K562 (cell line): ENCODE measurements at regions not wholly inside any gene's neighbourhood (a gene's known extent, or its start where the extent isn't known, plus 50 kb on each side); places are given as distances from the start of the nearest gene placed in this dataset.

ENCODE experiments used
- ATAC-seq: fragments of 200-7000 bp; cut with Tn5 transposase; 3 replicates; pipeline ENCODE4 v1.9.1; 2020; ENCODE audit warnings: moderate library complexity
- BruUV-seq: library from RNA; stranded (reverse); fragments of 400-500 nt; replicated peaks from 2 replicates; lab custom pipeline; 2021; lab: Mats Ljungman, UMichigan
- CTCF ChIA-PET: fragments of 300-600 bp; formaldehyde crosslinking; extraction: SDS; loops from one replicate; lab custom pipeline; 2021; ENCODE audit warnings: low intra/inter-chr PET ratio; lab: Yijun Ruan, JAX
- POLR2A ChIA-PET: fragments of 300-600, 350-650 bp; sonication (Branson Sonifier 250); formaldehyde crosslinking; extraction: SDS; loops from one replicate; lab custom pipeline; 2021; ENCODE audit warnings: antibody characterized with exemption, inconsistent platforms; lab: Yijun Ruan, JAX
- DNase-seq, 4 experiments: peaks; one replicate each; pipeline versions ENCODE4 v3.0.0 to v3.0.0-alpha.2; 2011 to 2018; ENCODE audit warnings: low spot score in 3 of 4, mixed read lengths in 3 of 4; ENCODE audit errors: extremely low read depth in 1 of 4
- FAIRE-seq: peaks from 2 replicates; lab custom pipeline; 2011; peaks lifted over from hg19 to GRCh38; lab: Jason Lieb, UNC
- H2AFZ ChIP-seq: 2 replicates; pipeline ENCODE4 v1.6.0; 2011; ENCODE audit warnings: low read depth, low read length, control low read depth, inconsistent platforms
- H3K27ac ChIP-seq: fragments of 200-600 bp; 3 replicates; pipeline ENCODE4 v1.8.0; 2011; ENCODE audit warnings: low read depth, mild to moderate bottlenecking, control low read depth, inconsistent platforms, low read length, moderate library complexity, mixed read lengths; ENCODE audit errors: extremely low read depth
- H3K27me3 ChIP-seq, 2 experiments: fragments of 300-600 bp in 1 of 2; 2 replicates in 1 of 2; 3 replicates in 1 of 2; pipeline versions ENCODE4 v1.6.0 to v1.8.0; 2011; ENCODE audit warnings: inconsistent platforms in 2 of 2, low read length in 2 of 2, mild to moderate bottlenecking in 1 of 2, mixed read lengths in 1 of 2, moderate library complexity in 1 of 2; ENCODE audit not compliant: control insufficient read depth in 2 of 2, insufficient read depth in 2 of 2
- H3K36me3 ChIP-seq: fragments of 300-600 bp; 3 replicates; pipeline ENCODE4 v1.8.0; 2011; ENCODE audit warnings: mild to moderate bottlenecking, low read length, inconsistent platforms; ENCODE audit not compliant: control insufficient read depth, insufficient read depth
- H3K4me1 ChIP-seq, 2 experiments: fragments of 200-600 bp in 1 of 2; replicated peaks in 1 of 2; 2 replicates in 1 of 2; 3 replicates in 1 of 2; pipeline versions ENCODE4 v1.5.1 to v1.8.0; 2011; ENCODE audit warnings: inconsistent platforms in 2 of 2, low read length in 2 of 2, mild to moderate bottlenecking in 1 of 2, mixed read lengths in 1 of 2, moderate library complexity in 1 of 2; ENCODE audit not compliant: control insufficient read depth in 2 of 2, insufficient read depth in 2 of 2
- H3K4me2 ChIP-seq: 2 replicates; pipeline ENCODE4 v1.6.1; 2011; ENCODE audit warnings: low read length, control low read depth, inconsistent platforms, mixed read lengths; ENCODE audit not compliant: insufficient read depth
- H3K4me3 ChIP-seq: fragments of 200-600 bp; sonication (generic), shearing (Covaris generic); 2 replicates; pipeline ENCODE4 v1.5.1; 2016; ENCODE audit warnings: control low read depth, inconsistent platforms
- H3K79me2 ChIP-seq: fragments of 200-600 bp; 3 replicates; pipeline ENCODE4 v1.8.0; 2011; ENCODE audit warnings: low read length, inconsistent platforms; ENCODE audit not compliant: control insufficient read depth, insufficient read depth
- H3K9ac ChIP-seq, 2 experiments: 2 replicates each; pipeline versions ENCODE4 v1.6.0 to v1.6.1; 2011; ENCODE audit warnings: low read depth in 2 of 2, low read length in 2 of 2, control low read depth in 1 of 2, inconsistent platforms in 1 of 2, mild to moderate bottlenecking in 1 of 2, mixed read lengths in 1 of 2; ENCODE audit not compliant: insufficient read depth in 1 of 2
- H3K9me1 ChIP-seq: one replicate; pipeline ENCODE4 v1.6.0; 2011; ENCODE audit warnings: inconsistent platforms, mild to moderate bottlenecking, low read length, moderate library complexity; ENCODE audit not compliant: control insufficient read depth, insufficient read depth
- H3K9me3 ChIP-seq: replicated peaks from 2 replicates; pipeline ENCODE4 v1.5.1; 2011; ENCODE audit warnings: low read depth, low read length, inconsistent platforms; ENCODE audit not compliant: control insufficient read depth, insufficient read depth
- H4K20me1 ChIP-seq: replicated peaks from 2 replicates; pipeline ENCODE4 v1.6.1; 2011; ENCODE audit warnings: low read length, inconsistent platforms, mixed read lengths; ENCODE audit not compliant: control insufficient read depth, insufficient read depth
- GATA2 ChIP-seq: sonication (generic); formaldehyde crosslinking; IDR thresholded peaks from 2 replicates; pipeline ENCODE4 v1.4.0; 2020; ENCODE audit warnings: mild to moderate bottlenecking, missing genetic modification reagents
- ZC3H8 ChIP-seq: fragments of 450-650 bp; IDR thresholded peaks from 2 replicates; pipeline ENCODE4 v1.6.1; 2017
- ZNF23 ChIP-seq: fragments of 250-450 bp; sonication (Bioruptor Pico); IDR thresholded peaks from 2 replicates; pipeline ENCODE4 v1.4.0; 2020; ENCODE audit warnings: mild to moderate bottlenecking
- ZNF75A ChIP-seq: fragments of 450-650 bp; formaldehyde crosslinking; IDR thresholded peaks from 2 replicates; pipeline ENCODE4 v1.4.0; 2020; ENCODE audit warnings: mild to moderate bottlenecking
- ZNF77 ChIP-seq: fragments of 250-450 bp; sonication (Bioruptor Pico); IDR thresholded peaks from 2 replicates; pipeline ENCODE4 v1.5.0; 2020
- WGBS: fragments of 100-300 bp; shearing (Covaris generic); methylation state at CpG from one replicate; pipeline ENCODE4 v1.1.6; 2016; ENCODE audit warnings: low coverage, mixed read lengths; ENCODE audit not compliant: insufficient coverage; ENCODE audit errors: missing lambda C conversion rate; 5-methylcytosine and 5-hydroxymethylcytosine counted together
- in situ Hi-C: fragments of 300-500 bp; cut with MboI; formaldehyde crosslinking; loops from 4 replicates; pipeline ENCODE4 v1.15.0; 2018; ENCODE audit warnings: inconsistent platforms, mixed read lengths
- intact Hi-C: fragments of 100-400 bp; cut with micrococcal nuclease; formaldehyde crosslinking; loops from 2 replicates; pipeline ENCODE4 v1.14.2; 2022
- TF ChIP-seq, protein P1 (sequence below): fragments of 450-650 bp; IDR thresholded peaks from 2 replicates; pipeline ENCODE4 v1.6.1; 2017; ENCODE audit warnings: mild to moderate bottlenecking, moderate library complexity
- TF ChIP-seq, protein P2 (sequence below): fragments of 450-650 bp; IDR thresholded peaks from 2 replicates; pipeline ENCODE4 v1.6.1; 2017; ENCODE audit warnings: antibody characterized with exemption, mild to moderate bottlenecking
- TF ChIP-seq, protein P3 (sequence below), 2 experiments: fragments of 450-650 bp; conservative IDR thresholded peaks; 2 replicates each; pipeline ENCODE4 v1.6.1; 2017; ENCODE audit warnings: mild to moderate bottlenecking in 2 of 2, moderate library complexity in 2 of 2
- TF ChIP-seq, protein P4 (sequence below): fragments of 250-450 bp; sonication (Bioruptor Pico); IDR thresholded peaks from 2 replicates; pipeline ENCODE4 v1.5.0; 2021
- TF ChIP-seq, protein P5 (sequence below): fragments of 150-350 bp; IDR thresholded peaks from 2 replicates; pipeline ENCODE4 v1.6.1; 2014; ENCODE audit warnings: low read depth, mild to moderate bottlenecking, low read length, borderline replicate concordance

DNA sequence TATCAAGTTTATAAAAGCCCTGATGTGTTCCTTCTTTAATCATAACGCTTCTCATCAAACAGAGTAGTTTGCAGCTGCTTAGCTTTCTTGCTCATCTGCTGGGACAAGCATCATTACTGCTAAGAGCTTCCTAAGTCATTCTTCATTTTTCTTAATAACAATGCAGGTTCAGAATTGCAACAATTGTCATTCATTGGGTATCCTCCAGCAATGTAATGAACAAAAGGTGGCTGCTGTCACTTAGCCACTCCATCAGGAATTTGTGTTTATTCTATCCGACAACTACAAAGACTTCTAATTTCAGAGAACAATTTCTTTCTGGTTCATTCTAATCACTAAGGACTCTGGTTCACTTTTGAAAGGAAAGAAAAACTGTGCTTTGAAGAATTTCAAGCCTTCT, 836.7 kb upstream of the CDH10 start (continued):
- TF ChIP-seq, protein P1, sequence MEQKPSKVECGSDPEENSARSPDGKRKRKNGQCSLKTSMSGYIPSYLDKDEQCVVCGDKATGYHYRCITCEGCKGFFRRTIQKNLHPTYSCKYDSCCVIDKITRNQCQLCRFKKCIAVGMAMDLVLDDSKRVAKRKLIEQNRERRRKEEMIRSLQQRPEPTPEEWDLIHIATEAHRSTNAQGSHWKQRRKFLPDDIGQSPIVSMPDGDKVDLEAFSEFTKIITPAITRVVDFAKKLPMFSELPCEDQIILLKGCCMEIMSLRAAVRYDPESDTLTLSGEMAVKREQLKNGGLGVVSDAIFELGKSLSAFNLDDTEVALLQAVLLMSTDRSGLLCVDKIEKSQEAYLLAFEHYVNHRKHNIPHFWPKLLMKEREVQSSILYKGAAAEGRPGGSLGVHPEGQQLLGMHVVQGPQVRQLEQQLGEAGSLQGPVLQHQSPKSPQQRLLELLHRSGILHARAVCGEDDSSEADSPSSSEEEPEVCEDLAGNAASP, result no peak
- TF ChIP-seq ZC3H8, result no peak
- TF ChIP-seq, all 486 proteins: peak for 0

DNA sequence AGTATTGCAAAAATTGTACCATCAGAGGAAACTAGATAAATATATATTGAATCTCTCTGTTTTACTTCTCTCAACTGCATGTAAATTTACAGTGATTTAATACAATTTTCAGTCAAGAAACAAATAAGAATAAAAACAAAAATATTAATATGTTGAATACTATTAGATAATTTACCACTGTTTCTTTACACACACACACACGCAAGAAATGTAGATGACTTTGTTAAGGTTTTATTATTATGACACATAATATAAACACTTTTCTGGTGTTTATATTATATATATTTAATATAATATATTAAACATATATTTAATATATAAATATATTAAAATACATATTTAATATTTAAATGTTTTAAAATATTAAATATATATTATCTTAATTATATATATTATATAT, 814.3 kb upstream of the CDH10 start:
- Histone ChIP-seq H3K27me3 (no peaks in the 10 kb centered on the region), H2AFZ (no peak overlapping the region), H3K9ac (no peak overlapping the region), H3K36me3 (no peaks in the 10 kb centered on the region), H3K4me3 (no peak overlapping the region), H3K4me1 (no peaks in the 10 kb centered on the region), H3K9me1 (no peaks in the 10 kb centered on the region), H3K9me3 (no peaks in the 10 kb centered on the region; the same call in 1 of the 2 replicates), H4K20me1 (no peaks in the 10 kb centered on the region), H3K27ac (no peak overlapping the region), H3K4me2 (no peak overlapping the region), H3K79me2 (no peaks in the 10 kb centered on the region)
- CTCF ChIA-PET, result no interaction called here
- WGBS, result 5% methylated on average over 1 of the region's 1 CpG
- ATAC-seq (no peak), FAIRE-seq (no peak), DNase-seq (no peak)
- in situ Hi-C loops (no loop called here), intact Hi-C loops (no loop called here)
- no TSS peak for BruUV-seq
- POLR2A ChIA-PET, result no interaction called here
- TF ChIP-seq ZNF75A (CRISPR knock-in tag) (no peak), ZNF23 (CRISPR knock-in tag) (no peak), ZNF77 (no peak), GATA2 (CRISPR knock-in tag) (no peak)
- TF ChIP-seq, protein P2, sequence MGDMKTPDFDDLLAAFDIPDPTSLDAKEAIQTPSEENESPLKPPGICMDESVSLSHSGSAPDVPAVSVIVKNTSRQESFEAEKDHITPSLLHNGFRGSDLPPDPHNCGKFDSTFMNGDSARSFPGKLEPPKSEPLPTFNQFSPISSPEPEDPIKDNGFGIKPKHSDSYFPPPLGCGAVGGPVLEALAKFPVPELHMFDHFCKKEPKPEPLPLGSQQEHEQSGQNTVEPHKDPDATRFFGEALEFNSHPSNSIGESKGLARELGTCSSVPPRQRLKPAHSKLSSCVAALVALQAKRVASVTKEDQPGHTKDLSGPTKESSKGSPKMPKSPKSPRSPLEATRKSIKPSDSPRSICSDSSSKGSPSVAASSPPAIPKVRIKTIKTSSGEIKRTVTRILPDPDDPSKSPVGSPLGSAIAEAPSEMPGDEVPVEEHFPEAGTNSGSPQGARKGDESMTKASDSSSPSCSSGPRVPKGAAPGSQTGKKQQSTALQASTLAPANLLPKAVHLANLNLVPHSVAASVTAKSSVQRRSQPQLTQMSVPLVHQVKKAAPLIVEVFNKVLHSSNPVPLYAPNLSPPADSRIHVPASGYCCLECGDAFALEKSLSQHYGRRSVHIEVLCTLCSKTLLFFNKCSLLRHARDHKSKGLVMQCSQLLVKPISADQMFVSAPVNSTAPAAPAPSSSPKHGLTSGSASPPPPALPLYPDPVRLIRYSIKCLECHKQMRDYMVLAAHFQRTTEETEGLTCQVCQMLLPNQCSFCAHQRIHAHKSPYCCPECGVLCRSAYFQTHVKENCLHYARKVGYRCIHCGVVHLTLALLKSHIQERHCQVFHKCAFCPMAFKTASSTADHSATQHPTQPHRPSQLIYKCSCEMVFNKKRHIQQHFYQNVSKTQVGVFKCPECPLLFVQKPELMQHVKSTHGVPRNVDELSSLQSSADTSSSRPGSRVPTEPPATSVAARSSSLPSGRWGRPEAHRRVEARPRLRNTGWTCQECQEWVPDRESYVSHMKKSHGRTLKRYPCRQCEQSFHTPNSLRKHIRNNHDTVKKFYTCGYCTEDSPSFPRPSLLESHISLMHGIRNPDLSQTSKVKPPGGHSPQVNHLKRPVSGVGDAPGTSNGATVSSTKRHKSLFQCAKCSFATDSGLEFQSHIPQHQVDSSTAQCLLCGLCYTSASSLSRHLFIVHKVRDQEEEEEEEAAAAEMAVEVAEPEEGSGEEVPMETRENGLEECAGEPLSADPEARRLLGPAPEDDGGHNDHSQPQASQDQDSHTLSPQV, result no peak
- TF ChIP-seq, protein P3, sequence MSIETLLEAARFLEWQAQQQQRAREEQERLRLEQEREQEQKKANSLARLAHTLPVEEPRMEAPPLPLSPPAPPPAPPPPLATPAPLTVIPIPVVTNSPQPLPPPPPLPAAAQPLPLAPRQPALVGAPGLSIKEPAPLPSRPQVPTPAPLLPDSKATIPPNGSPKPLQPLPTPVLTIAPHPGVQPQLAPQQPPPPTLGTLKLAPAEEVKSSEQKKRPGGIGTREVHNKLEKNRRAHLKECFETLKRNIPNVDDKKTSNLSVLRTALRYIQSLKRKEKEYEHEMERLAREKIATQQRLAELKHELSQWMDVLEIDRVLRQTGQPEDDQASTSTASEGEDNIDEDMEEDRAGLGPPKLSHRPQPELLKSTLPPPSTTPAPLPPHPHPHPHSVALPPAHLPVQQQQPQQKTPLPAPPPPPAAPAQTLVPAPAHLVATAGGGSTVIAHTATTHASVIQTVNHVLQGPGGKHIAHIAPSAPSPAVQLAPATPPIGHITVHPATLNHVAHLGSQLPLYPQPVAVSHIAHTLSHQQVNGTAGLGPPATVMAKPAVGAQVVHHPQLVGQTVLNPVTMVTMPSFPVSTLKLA (conservative IDR thresholded peaks at IDR 0.05), result no peak
- TF ChIP-seq, protein P4, sequence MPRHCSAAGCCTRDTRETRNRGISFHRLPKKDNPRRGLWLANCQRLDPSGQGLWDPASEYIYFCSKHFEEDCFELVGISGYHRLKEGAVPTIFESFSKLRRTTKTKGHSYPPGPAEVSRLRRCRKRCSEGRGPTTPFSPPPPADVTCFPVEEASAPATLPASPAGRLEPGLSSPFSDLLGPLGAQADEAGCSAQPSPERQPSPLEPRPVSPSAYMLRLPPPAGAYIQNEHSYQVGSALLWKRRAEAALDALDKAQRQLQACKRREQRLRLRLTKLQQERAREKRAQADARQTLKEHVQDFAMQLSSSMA (CRISPR knock-in tag), result no peak
- TF ChIP-seq, protein P5, sequence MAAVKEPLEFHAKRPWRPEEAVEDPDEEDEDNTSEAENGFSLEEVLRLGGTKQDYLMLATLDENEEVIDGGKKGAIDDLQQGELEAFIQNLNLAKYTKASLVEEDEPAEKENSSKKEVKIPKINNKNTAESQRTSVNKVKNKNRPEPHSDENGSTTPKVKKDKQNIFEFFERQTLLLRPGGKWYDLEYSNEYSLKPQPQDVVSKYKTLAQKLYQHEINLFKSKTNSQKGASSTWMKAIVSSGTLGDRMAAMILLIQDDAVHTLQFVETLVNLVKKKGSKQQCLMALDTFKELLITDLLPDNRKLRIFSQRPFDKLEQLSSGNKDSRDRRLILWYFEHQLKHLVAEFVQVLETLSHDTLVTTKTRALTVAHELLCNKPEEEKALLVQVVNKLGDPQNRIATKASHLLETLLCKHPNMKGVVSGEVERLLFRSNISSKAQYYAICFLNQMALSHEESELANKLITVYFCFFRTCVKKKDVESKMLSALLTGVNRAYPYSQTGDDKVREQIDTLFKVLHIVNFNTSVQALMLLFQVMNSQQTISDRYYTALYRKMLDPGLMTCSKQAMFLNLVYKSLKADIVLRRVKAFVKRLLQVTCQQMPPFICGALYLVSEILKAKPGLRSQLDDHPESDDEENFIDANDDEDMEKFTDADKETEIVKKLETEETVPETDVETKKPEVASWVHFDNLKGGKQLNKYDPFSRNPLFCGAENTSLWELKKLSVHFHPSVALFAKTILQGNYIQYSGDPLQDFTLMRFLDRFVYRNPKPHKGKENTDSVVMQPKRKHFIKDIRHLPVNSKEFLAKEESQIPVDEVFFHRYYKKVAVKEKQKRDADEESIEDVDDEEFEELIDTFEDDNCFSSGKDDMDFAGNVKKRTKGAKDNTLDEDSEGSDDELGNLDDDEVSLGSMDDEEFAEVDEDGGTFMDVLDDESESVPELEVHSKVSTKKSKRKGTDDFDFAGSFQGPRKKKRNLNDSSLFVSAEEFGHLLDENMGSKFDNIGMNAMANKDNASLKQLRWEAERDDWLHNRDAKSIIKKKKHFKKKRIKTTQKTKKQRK, result no peak
